ENCODE measurements at regions not wholly inside any gene's neighbourhood (a gene's known extent, or its start where the extent isn't known, plus 50 kb on each side); places are given as distances from the start of the nearest gene placed in this dataset.
A peak's percentile ranks its signal among the peaks of the same experiment; 100 is the strongest.

DNA sequence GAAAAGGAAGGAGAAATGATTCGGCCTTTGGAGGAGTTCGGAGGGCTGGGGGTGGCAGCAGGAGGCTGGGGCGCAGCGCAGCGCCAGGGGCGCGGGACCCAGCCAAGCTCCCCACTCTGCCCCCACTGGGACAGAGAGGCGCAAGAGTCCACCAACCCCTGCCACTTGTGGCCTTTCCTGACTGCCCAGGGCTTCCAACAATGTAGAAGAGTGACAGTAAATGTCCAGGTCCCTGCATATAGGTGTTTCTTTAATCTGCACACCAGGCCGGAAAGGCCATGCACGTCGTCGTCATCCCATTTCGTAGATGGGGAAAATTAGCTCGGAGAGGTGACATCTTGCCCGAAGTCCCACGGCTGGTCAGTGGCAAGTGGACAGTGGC lies 96.6 kb downstream of the INHBB start:
- no peaks in the 10 kb centered on the region for H3K9me3 Mint-ChIP-seq

More for the DNA sequence above, 96.6 kb downstream of the INHBB start:
- peak overlapping the region; percentile 98 for H3K4me2 ChIP-seq
- no peaks in the 10 kb centered on the region for H3K36me3 ChIP-seq (ENCODE audit: insufficient read depth)
- H2AFZ ChIP-seq = peak overlapping the region; percentile 97
- H3K27ac ChIP-seq (ENCODE audit: low read depth) = no peak overlapping the region
- Mint-ChIP-seq H3K36me3 (ENCODE audit: low read depth) (no peaks in the 10 kb centered on the region), H3K4me3 (peak overlapping the region; percentile 83), H3K27me3 (ENCODE audit: insufficient read depth, low read depth, poor library complexity) (peaks cover 60% of the 10 kb centered on the region), H3K4me1 (peaks cover 18% of the 10 kb centered on the region), H3K27ac (no peak overlapping the region)
- peaks cover 52% of the 10 kb centered on the region for H3K27me3 ChIP-seq (ENCODE audit: insufficient read depth)
- DNase-seq (ENCODE audit: low spot score) = no peak
- H3K79me2 ChIP-seq (replicated peaks; ENCODE audit: insufficient read depth) = no peaks in the 10 kb centered on the region
- H3K4me1 ChIP-seq (ENCODE audit: insufficient read depth) = peaks cover 15% of the 10 kb centered on the region
- ATAC-seq = peak; percentile 17
- no peaks in the 10 kb centered on the region for H3K9me2 ChIP-seq (ENCODE audit: insufficient read depth)
- H4K20me1 ChIP-seq (replicated peaks; ENCODE audit: insufficient read depth) = no peaks in the 10 kb centered on the region
- H3F3A ChIP-seq (replicated peaks; ENCODE audit: low read depth) = peaks cover 4% of the 10 kb centered on the region
- TF ChIP-seq, protein P1, sequence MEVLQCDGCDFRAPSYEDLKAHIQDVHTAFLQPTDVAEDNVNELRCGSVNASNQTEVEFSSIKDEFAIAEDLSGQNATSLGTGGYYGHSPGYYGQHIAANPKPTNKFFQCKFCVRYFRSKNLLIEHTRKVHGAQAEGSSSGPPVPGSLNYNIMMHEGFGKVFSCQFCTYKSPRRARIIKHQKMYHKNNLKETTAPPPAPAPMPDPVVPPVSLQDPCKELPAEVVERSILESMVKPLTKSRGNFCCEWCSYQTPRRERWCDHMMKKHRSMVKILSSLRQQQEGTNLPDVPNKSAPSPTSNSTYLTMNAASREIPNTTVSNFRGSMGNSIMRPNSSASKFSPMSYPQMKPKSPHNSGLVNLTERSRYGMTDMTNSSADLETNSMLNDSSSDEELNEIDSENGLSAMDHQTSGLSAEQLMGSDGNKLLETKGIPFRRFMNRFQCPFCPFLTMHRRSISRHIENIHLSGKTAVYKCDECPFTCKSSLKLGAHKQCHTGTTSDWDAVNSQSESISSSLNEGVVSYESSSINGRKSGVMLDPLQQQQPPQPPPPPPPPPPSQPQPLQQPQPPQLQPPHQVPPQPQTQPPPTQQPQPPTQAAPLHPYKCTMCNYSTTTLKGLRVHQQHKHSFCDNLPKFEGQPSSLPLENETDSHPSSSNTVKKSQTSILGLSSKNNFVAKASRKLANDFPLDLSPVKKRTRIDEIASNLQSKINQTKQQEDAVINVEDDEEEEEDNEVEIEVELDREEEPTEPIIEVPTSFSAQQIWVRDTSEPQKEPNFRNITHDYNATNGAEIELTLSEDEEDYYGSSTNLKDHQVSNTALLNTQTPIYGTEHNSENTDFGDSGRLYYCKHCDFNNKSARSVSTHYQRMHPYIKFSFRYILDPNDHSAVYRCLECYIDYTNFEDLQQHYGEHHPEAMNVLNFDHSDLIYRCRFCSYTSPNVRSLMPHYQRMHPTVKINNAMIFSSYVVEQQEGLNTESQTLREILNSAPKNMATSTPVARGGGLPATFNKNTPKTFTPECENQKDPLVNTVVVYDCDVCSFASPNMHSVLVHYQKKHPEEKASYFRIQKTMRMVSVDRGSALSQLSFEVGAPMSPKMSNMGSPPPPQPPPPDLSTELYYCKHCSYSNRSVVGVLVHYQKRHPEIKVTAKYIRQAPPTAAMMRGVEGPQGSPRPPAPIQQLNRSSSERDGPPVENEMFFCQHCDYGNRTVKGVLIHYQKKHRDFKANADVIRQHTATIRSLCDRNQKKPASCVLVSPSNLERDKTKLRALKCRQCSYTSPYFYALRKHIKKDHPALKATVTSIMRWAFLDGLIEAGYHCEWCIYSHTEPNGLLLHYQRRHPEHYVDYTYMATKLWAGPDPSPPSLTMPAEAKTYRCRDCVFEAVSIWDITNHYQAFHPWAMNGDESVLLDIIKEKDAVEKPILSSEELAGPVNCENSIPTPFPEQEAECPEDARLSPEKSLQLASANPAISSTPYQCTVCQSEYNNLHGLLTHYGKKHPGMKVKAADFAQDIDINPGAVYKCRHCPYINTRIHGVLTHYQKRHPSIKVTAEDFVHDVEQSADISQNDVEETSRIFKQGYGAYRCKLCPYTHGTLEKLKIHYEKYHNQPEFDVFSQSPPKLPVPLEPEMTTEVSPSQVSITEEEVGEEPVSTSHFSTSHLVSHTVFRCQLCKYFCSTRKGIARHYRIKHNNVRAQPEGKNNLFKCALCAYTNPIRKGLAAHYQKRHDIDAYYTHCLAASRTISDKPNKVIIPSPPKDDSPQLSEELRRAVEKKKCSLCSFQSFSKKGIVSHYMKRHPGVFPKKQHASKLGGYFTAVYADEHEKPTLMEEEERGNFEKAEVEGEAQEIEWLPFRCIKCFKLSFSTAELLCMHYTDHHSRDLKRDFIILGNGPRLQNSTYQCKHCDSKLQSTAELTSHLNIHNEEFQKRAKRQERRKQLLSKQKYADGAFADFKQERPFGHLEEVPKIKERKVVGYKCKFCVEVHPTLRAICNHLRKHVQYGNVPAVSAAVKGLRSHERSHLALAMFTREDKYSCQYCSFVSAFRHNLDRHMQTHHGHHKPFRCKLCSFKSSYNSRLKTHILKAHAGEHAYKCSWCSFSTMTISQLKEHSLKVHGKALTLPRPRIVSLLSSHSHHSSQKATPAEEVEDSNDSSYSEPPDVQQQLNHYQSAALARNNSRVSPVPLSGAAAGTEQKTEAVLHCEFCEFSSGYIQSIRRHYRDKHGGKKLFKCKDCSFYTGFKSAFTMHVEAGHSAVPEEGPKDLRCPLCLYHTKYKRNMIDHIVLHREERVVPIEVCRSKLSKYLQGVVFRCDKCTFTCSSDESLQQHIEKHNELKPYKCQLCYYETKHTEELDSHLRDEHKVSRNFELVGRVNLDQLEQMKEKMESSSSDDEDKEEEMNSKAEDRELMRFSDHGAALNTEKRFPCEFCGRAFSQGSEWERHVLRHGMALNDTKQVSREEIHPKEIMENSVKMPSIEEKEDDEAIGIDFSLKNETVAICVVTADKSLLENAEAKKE (CRISPR knock-in tag; IDR thresholded peaks at IDR 0.05) = no peak
- TF ChIP-seq STAT1 (IDR thresholded peaks at IDR 0.05; ENCODE audit: unreplicated experiment) (no peak), ZNF331 (CRISPR knock-in tag; IDR thresholded peaks at IDR 0.05; ENCODE audit: low read depth) (no peak), CREB1 (CRISPR knock-in tag; IDR thresholded peaks at IDR 0.05; ENCODE audit: low read depth) (no peak), NANOG (IDR thresholded peaks at IDR 0.05; ENCODE audit: borderline replicate concordance) (no peak)
- TF ChIP-seq, protein P2, sequence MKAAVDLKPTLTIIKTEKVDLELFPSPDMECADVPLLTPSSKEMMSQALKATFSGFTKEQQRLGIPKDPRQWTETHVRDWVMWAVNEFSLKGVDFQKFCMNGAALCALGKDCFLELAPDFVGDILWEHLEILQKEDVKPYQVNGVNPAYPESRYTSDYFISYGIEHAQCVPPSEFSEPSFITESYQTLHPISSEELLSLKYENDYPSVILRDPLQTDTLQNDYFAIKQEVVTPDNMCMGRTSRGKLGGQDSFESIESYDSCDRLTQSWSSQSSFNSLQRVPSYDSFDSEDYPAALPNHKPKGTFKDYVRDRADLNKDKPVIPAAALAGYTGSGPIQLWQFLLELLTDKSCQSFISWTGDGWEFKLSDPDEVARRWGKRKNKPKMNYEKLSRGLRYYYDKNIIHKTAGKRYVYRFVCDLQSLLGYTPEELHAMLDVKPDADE (IDR thresholded peaks at IDR 0.05) = no peak
- TF ChIP-seq, protein P3, sequence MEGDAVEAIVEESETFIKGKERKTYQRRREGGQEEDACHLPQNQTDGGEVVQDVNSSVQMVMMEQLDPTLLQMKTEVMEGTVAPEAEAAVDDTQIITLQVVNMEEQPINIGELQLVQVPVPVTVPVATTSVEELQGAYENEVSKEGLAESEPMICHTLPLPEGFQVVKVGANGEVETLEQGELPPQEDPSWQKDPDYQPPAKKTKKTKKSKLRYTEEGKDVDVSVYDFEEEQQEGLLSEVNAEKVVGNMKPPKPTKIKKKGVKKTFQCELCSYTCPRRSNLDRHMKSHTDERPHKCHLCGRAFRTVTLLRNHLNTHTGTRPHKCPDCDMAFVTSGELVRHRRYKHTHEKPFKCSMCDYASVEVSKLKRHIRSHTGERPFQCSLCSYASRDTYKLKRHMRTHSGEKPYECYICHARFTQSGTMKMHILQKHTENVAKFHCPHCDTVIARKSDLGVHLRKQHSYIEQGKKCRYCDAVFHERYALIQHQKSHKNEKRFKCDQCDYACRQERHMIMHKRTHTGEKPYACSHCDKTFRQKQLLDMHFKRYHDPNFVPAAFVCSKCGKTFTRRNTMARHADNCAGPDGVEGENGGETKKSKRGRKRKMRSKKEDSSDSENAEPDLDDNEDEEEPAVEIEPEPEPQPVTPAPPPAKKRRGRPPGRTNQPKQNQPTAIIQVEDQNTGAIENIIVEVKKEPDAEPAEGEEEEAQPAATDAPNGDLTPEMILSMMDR (conservative IDR thresholded peaks at IDR 0.05; ENCODE audit: low read depth in 2 of 2) = no peak
- H3K4me3 ChIP-seq = peak overlapping the region; percentile 81
